Neuronal stem cell (in vitro differentiated cells): ENCODE measurements at regions not wholly inside any gene's neighbourhood (a gene's known extent, or its start where the extent isn't known, plus 50 kb on each side); places are given as distances from the start of the nearest gene placed in this dataset.

Source experiments
- DNase-seq: peaks from one replicate; pipeline ENCODE4 v3.0.0-alpha.2; 2013; ENCODE audit warnings: low spot score
- H2AFZ ChIP-seq: one replicate; pipeline ENCODE4 v1.6.1; 2013; ENCODE audit warnings: mild to moderate bottlenecking, low read length, inconsistent platforms
- H2AK5ac ChIP-seq: 2 replicates; pipeline ENCODE4 v1.6.1; 2013; ENCODE audit warnings: low read depth, mild to moderate bottlenecking, inconsistent platforms, low read length, moderate library complexity, mixed read lengths
- H2BK120ac ChIP-seq: 2 replicates; pipeline ENCODE4 v1.6.1; 2013; ENCODE audit warnings: low read depth, mild to moderate bottlenecking, inconsistent platforms, low read length, moderate library complexity, mixed read lengths
- H2BK12ac ChIP-seq: one replicate; pipeline ENCODE4 v1.6.1; 2013; ENCODE audit warnings: low read length, inconsistent platforms
- H2BK15ac ChIP-seq: 2 replicates; pipeline ENCODE4 v1.6.1; 2013; ENCODE audit warnings: mild to moderate bottlenecking, low read length, inconsistent platforms, mixed read lengths
- H2BK5ac ChIP-seq: one replicate; pipeline ENCODE4 v1.6.1; 2013; ENCODE audit warnings: inconsistent platforms, mild to moderate bottlenecking, low read length, moderate library complexity
- H3K14ac ChIP-seq: one replicate; pipeline ENCODE4 v1.6.1; 2013; ENCODE audit warnings: low read length, inconsistent platforms
- H3K18ac ChIP-seq: 2 replicates; pipeline ENCODE4 v1.6.1; 2013; ENCODE audit warnings: low read length, inconsistent platforms
- H3K23ac ChIP-seq: 2 replicates; pipeline ENCODE4 v1.6.1; 2013; ENCODE audit warnings: low read depth, mild to moderate bottlenecking, mixed read lengths, low read length, inconsistent platforms; ENCODE audit not compliant: poor library complexity
- H3K27ac ChIP-seq: replicated peaks from 3 replicates; pipeline ENCODE4 v1.5.1; 2013; ENCODE audit warnings: low read length, inconsistent platforms
- H3K27me3 ChIP-seq, 3 experiments: 2 replicates each; pipeline ENCODE4 v1.6.1; 2013; ENCODE audit warnings: low read length in 3 of 3, mild to moderate bottlenecking in 2 of 3, inconsistent platforms in 1 of 3, low read depth in 1 of 3, mixed read lengths in 1 of 3, moderate library complexity in 1 of 3; ENCODE audit not compliant: control insufficient read depth in 3 of 3, insufficient read depth in 3 of 3
- H3K36me3 ChIP-seq, 2 donors: replicated peaks in 1 of 2; 2 replicates each; pipeline ENCODE4 v1.6.1; 2013; ENCODE audit warnings: low read length in 2 of 2; ENCODE audit not compliant: control insufficient read depth in 2 of 2, insufficient read depth in 2 of 2
- H3K4ac ChIP-seq: 2 replicates; pipeline ENCODE4 v1.6.1; 2013; ENCODE audit warnings: inconsistent platforms, mild to moderate bottlenecking, low read length, moderate library complexity
- H3K4me1 ChIP-seq, 2 donors: 1 replicate in 1 of 2; 2 replicates in 1 of 2; pipeline ENCODE4 v1.6.1; 2013; ENCODE audit warnings: low read length in 2 of 2, low read depth in 1 of 2; ENCODE audit not compliant: control insufficient read depth in 2 of 2, insufficient read depth in 1 of 2
- H3K4me2 ChIP-seq: one replicate; pipeline ENCODE4 v1.6.1; 2013; ENCODE audit warnings: mild to moderate bottlenecking, low read length, inconsistent platforms; ENCODE audit not compliant: insufficient read depth, poor library complexity, severe bottlenecking
- H3K4me3 ChIP-seq, 2 donors: 2 replicates each; pipeline ENCODE4 v1.5.1; 2013; ENCODE audit warnings: low read length in 2 of 2, mild to moderate bottlenecking in 2 of 2, inconsistent platforms in 1 of 2, moderate library complexity in 1 of 2
- H3K79me1 ChIP-seq: one replicate; pipeline ENCODE4 v1.6.1; 2013; ENCODE audit warnings: low read depth, mild to moderate bottlenecking, inconsistent platforms, low read length, moderate library complexity
- H3K9ac ChIP-seq: one replicate; pipeline ENCODE4 v1.6.1; 2013; ENCODE audit warnings: mild to moderate bottlenecking, low read depth, low read length, inconsistent platforms; ENCODE audit not compliant: poor library complexity
- H3K9me3 ChIP-seq, 2 donors: replicated peaks in 1 of 2; 2 replicates each; pipeline versions ENCODE3 to v1.6.1; 2013; ENCODE audit warnings: low read length in 2 of 2, mild to moderate bottlenecking in 2 of 2, inconsistent platforms in 1 of 2, low read depth in 1 of 2, mixed read lengths in 1 of 2, moderate library complexity in 1 of 2; ENCODE audit not compliant: control insufficient read depth in 2 of 2, insufficient read depth in 1 of 2
- H4K8ac ChIP-seq: one replicate; pipeline ENCODE4 v1.6.1; 2013; ENCODE audit warnings: low read depth, mild to moderate bottlenecking, inconsistent platforms, low read length, moderate library complexity
- H4K91ac ChIP-seq: one replicate; pipeline ENCODE4 v1.6.1; 2013; ENCODE audit warnings: low read length, low read depth, mild to moderate bottlenecking, inconsistent platforms; ENCODE audit not compliant: poor library complexity
- WGBS, 2 donors: extraction: QIAGEN DNeasy Blood & Tissue Kit; methylation state at CpG; one replicate each; pipeline ENCODE4 v1.1.7; 2013; ENCODE audit warnings: missing lambda C conversion rate in 2 of 2, mixed read lengths in 1 of 2; ENCODE audit not compliant: insufficient read length in 2 of 2, insufficient replicate concordance in 1 of 2; ENCODE audit errors: extremely low coverage in 2 of 2; 5-methylcytosine and 5-hydroxymethylcytosine counted together

GRCh38 chr4:110961066-110961465, 338.2 kb upstream of the PITX2 start:
- H2BK5ac ChIP-seq = no peak overlapping the region
- no peak overlapping the region for H3K27ac ChIP-seq
- H3K4me1 ChIP-seq = no peaks in the 10 kb centered on the region
- H4K91ac ChIP-seq = no peak overlapping the region
- no peak overlapping the region for H3K4me2 ChIP-seq
- no peak overlapping the region for H3K9ac ChIP-seq
- H3K9me3 ChIP-seq = no peaks in the 10 kb centered on the region
- H3K18ac ChIP-seq = no peak overlapping the region
- peaks cover 0 to 3% (median 0%) of the 10 kb centered on the region in 3 experiments for H3K27me3 ChIP-seq
- no peak overlapping the region for H2AFZ ChIP-seq
- H3K14ac ChIP-seq = no peak overlapping the region
- H3K4me3 ChIP-seq = no peak overlapping the region
- no peak overlapping the region for H3K4ac ChIP-seq
- H2BK12ac ChIP-seq = no peak overlapping the region
- H3K79me1 ChIP-seq = no peaks in the 10 kb centered on the region
- H3K23ac ChIP-seq = no peak overlapping the region
- H3K36me3 ChIP-seq = no peaks in the 10 kb centered on the region
- no CpG with 5 or more reads among the region's 3 CpGs for WGBS, 2 donors
- no peak overlapping the region for H2AK5ac ChIP-seq
- no peak overlapping the region for H2BK15ac ChIP-seq
- DNase-seq = no peak
- no peak overlapping the region for H4K8ac ChIP-seq
- no peak overlapping the region for H2BK120ac ChIP-seq

- Histone ChIP-seq H2BK5ac (no peak overlapping the region), H3K4me2 (no peak overlapping the region), H3K36me3 (no peaks in the 10 kb centered on the region), H3K79me1 (no peaks in the 10 kb centered on the region), H3K23ac (no peak overlapping the region), H2BK15ac (no peak overlapping the region), H3K14ac (no peak overlapping the region), H3K4me3 (no peak overlapping the region), H2BK120ac (no peak overlapping the region), H3K4me1 (no peaks in the 10 kb centered on the region), H4K8ac (no peak overlapping the region), H2AFZ (no peak overlapping the region), H3K4ac (no peak overlapping the region), H3K18ac (no peak overlapping the region), H3K9me3 (no peaks in the 10 kb centered on the region), H3K9ac (no peak overlapping the region), H3K27ac (no peak overlapping the region), H2BK12ac (no peak overlapping the region), H4K91ac (no peak overlapping the region), H2AK5ac (no peak overlapping the region), H3K27me3 (peaks cover 0 to 3% (median 0%) of the 10 kb centered on the region in 3 experiments)
- no CpG with 5 or more reads among the region's 3 CpGs for WGBS, 2 donors
- no peak for DNase-seq
These were observed 339.7 kb upstream of the PITX2 start for GRCh38 chr4:110962616-110963015.

GRCh38 chr4:110963662-110964280, 340.9 kb upstream of the PITX2 start:
- Histone ChIP-seq H3K4me2 (no peak overlapping the region), H2BK120ac (no peak overlapping the region), H3K9me3 (no peaks in the 10 kb centered on the region), H4K91ac (no peak overlapping the region), H3K27ac (no peak overlapping the region), H3K23ac (no peak overlapping the region), H3K4me3 (no peak overlapping the region), H3K27me3 (peaks cover 0 to 1% (median 0%) of the 10 kb centered on the region in 3 experiments), H2BK15ac (no peak overlapping the region), H3K9ac (no peak overlapping the region), H3K4me1 (no peaks in the 10 kb centered on the region), H4K8ac (no peak overlapping the region), H3K4ac (no peak overlapping the region), H3K14ac (no peak overlapping the region), H2AFZ (no peak overlapping the region), H3K36me3 (no peaks in the 10 kb centered on the region), H2BK5ac (no peak overlapping the region), H3K79me1 (no peaks in the 10 kb centered on the region), H2BK12ac (no peak overlapping the region), H3K18ac (no peak overlapping the region), H2AK5ac (no peak overlapping the region)
- no peak for DNase-seq
- WGBS, 2 donors = no CpG with 5 or more reads among the region's 11 CpGs

GRCh38 chr4:110967936-110968335, 345.1 kb upstream of the PITX2 start:
- no peak overlapping the region for H3K23ac ChIP-seq
- WGBS, 2 donors = no CpG with 5 or more reads among the region's 1 CpG

More at GRCh38 chr4:110967936-110968335, 345.1 kb upstream of the PITX2 start:
- Histone ChIP-seq H2AFZ (no peak overlapping the region), H3K18ac (no peak overlapping the region), H3K4me3 (no peak overlapping the region), H3K9me3 (no peaks in the 10 kb centered on the region), H2BK12ac (no peak overlapping the region), H3K36me3 (no peaks in the 10 kb centered on the region), H4K91ac (no peak overlapping the region), H2BK5ac (no peak overlapping the region), H3K4ac (no peak overlapping the region), H3K9ac (no peak overlapping the region), H3K4me1 (no peaks in the 10 kb centered on the region), H3K79me1 (no peaks in the 10 kb centered on the region), H3K27me3 (no peaks in the 10 kb centered on the region), H2BK120ac (no peak overlapping the region), H3K14ac (no peak overlapping the region), H4K8ac (no peak overlapping the region), H2AK5ac (no peak overlapping the region), H3K27ac (no peak overlapping the region), H2BK15ac (no peak overlapping the region), H3K4me2 (no peak overlapping the region)
- DNase-seq = no peak
